ENCODE measurements at regions not wholly inside any gene's neighbourhood (a gene's known extent, or its start where the extent isn't known, plus 50 kb on each side); places are given as distances from the start of the nearest gene placed in this dataset.

DNA sequence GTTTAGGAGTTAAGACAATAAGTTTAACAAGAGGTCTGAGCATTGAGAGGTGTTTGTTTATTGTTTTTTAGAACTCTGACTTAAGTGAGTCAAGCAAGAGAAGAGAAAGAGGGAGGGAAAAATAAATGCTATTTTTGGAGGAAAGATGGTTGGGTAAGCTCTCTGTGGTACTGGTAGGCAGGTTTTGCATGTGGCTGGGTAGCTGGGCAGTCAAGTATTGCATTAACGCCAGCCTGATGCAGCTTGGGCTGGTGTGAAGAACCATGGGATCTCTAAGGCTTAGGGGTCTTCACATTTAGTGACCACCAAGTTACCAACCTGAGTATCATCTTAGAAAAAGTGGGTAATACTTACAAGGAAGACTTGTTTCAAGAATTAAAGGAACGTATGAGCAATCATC is 534.5 kb upstream of the SEMA6D start:
- DNase-seq: no peak

DNA sequence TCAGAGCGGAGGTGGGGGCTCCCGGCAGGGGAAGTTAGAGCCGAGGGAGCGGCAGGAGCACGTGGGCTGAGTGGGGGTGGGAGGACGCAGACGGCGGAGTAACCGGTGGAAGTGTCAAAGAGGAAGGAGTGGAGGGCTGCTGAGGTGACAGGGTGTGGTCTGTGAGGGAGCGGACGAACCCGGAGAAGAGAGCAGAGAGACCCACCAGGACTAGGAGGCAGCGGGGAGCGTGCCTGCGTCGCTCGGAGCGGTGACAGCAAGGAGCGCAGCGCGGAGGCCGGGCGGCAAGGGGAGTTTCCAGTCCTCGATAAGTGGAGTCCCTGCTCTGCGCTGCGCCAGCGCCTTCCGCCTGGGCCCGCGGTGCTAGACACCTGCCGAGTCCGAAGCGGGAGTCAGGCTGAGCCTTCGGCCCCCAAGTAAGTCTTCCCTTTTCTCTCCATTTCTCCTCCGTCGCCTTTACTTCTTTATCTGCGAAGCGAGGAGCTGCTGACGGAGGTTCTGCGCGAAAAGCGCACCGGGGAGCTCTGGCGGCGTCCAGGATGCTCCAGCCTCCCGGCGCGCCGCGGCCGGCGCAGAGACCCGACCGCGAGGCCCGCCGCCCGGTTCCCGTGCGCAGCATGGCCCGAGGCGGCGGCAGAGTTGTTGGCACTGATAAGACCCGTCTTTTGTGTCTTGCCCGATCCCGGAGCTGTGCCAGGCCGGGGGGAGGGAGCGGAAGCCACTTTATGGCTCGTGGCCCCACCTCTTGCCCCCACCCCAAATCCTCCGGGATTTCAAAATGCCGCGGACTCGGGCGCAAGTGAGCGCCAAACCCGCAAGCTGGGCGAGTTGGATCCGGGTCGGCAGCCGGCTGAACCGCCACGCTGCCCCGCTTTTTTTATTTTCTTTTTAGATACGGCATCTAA is 533.0 kb upstream of the SEMA6D start:
- DNase-seq: peak; percentile 72

DNA sequence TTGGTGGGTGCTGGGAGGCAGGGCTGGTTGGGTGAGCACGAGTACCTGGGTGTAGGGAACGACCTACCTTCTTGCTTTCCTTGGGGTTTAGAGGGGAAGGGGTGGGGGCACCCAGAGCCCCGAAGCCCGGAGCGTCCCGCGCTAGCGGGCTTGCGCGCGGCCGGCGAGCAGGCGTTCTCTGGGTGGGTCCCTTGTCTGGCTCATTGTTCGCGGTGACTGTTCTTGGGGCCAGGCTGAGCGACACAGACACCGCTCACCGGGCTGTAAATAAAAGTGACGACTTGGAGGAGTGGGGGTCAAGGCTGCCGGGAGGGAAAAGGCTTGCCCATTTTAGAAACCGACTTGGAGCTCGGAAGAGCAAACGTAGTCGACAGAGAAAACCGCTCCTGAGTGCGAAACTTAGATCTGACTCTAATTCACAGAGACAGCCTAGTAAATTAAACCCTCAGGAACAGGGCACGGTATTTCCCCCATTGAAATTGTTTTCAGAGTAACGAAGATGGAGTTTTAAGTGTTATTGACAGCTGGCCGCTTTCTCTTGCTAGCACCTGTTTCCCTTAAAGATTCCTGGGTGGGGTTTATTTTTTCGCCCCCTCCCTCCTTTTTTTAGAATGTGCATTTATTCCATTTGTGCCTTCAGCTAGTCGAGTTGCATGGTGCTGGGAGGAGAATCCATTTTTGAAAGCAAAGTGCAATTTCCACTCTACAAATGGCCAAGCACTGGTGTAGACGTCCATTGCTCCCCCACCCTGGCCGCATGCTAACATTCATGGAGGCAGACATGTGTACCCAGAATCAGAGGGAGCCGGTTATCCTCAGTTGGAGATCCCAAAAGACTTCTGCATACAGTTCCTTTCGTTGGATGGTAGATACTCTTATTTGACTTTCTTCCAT is 532.1 kb upstream of the SEMA6D start:
- peak; percentile 68 for DNase-seq

DNA sequence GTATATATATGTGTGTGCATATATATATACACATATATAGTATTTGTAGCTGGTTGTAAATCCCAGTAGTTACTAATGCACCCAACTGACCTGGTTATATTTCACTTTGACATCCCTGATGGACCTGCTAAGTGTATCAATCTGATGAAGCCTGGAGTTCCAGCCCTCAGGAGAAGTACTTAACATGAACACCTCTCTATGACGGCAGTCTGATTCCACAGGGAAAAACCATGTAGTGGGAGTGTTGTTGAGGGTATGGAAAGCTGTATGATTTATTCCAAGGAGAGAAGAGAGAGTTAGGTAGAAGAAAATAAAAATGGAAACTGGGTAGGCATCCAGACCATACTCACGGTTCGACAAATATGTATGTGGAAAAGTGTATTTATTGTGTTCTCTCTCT is 531.2 kb upstream of the SEMA6D start:
- DNase-seq: peak; percentile 18

DNA sequence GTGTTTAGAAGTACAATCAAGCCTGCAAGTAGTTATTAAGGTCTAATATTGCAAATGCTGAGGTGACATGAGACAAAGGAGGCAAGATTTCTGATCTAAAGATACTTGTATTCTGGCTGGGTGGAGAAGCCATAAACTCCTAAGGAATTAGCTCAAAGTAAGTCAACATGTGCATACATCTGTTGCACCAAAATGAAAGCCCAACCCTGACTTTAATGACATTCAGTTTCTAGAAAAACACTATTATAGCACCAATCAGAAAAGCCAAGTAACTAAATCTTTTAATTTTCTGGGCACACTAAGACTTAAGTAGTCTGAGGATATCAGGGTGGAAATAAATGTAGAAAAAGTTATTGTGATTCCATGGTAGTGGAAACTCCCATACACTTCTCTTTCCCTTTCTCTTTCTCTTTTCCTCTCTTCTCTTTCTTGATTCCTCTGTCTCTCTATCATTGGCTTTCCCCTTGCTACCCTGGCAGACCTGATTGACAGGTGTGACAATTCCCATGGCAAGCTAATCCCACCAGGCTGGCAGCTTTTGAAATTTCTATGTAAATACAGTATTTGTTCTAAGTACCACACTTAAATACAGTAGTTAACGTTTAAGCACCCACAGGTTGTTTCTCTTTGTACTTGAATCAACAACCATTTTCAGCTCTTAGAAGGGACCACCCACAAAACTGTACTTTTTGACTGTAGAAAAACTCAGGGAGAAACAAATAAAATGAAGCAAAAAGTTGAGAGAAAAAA is 528.4 kb upstream of the SEMA6D start:
- DNase-seq: peak; percentile 20

DNA sequence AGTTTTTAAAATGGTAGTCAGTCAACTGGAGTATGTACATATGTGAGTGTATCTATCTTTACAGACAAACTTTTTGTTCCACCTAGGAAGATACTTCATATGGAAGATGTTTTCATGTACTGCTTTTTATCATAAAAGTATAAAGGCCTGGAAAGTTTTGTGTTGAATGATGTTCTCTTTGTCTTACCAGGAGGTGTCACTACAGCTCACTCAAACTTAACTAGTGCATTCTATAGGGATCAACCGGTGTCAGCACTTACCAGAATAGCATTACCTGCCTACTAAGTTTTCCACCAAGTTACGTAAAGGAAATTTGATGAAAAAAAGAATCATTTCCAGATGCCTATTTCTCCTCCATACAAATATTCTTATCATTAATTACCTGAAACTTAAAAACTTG is 522.6 kb upstream of the SEMA6D start:
- no peak for DNase-seq

DNA sequence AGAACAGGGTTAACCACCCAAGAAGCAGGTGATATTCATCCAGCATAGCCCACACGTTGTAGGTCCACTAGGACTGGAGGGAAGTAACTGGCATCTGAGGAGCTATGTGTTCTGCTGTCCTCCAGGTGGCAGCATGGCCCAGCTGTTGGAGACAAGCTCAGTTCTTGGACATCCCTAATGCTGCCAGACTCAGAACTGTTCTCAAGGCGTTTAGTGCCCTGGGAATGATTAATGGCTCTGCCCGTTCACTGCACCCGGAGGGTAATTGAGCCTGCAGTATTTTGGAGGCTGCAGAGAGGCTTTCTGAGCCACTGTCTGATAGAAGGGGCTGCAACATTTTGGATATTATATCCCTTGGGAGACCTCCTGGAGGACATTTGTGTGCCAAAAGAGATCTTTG is 521.3 kb upstream of the SEMA6D start:
- DNase-seq: peak; percentile 79

DNA sequence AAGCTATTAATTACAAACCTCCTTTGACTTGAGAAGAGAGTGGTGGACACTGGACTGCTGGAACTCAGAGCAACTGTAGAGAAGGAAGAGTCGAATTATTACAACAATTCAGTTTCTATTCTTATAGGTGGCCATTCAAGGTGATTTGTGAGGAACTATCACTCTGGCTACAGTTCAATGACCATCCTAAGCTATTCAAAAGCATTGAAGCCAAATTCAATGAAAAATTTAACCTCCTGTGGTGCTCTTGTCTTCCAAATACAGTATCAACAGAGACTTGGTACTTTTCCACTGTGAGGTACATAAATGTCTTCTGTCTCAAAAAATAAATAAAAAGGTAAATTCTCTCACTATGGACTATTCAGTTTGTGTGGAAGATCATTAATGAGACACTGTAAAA is 513.3 kb upstream of the SEMA6D start:
- DNase-seq: no peak

DNA sequence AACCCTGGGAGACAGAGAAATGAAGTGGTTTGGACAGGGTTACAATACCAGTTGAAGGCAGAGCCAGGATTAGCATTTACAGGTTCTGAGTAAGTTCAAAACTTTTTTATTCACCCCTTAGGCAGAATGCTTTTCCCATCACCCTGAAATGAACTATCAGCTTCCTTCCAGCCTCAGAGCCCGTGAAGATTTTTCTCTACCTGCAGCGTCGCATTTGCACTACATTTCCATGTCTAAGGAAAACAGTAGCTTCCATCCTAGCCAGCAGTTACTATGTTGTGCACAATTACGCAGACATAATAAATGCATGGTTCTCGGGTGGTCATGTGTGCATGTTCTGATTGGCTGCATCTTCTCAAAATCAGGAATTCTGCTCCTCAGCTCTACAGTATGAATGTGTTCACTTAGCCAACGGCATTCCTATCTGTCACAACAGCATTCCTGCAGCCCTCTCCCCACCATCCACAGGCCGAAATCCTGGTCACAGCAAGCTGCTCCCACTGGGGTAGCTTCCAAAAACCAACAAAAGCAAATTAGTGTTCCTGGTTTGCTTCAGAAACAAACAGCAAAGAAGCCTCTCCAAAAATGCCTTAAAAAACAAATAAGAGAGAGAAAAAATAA is 510.8 kb upstream of the SEMA6D start:
- no peak for DNase-seq

DNA sequence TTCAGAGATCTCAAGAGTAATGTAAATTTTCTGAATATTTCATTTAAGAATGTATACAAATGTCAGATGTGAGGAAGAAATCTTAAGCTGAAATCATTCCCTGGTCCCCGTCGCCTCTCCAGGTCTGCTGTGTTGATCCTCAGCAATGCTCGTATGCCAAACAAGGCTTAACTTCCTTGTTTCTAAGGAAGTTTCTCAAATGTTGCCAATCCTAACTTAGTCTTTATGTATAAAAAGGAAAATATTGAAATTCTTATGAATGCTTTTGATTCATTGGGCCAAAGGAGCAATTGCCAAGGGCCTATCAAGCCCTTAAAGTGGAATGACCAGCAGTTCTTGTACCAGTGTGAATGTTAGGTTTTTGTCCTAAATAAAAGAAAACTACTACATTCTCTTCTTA is 507.7 kb upstream of the SEMA6D start:
- DNase-seq: no peak

DNA sequence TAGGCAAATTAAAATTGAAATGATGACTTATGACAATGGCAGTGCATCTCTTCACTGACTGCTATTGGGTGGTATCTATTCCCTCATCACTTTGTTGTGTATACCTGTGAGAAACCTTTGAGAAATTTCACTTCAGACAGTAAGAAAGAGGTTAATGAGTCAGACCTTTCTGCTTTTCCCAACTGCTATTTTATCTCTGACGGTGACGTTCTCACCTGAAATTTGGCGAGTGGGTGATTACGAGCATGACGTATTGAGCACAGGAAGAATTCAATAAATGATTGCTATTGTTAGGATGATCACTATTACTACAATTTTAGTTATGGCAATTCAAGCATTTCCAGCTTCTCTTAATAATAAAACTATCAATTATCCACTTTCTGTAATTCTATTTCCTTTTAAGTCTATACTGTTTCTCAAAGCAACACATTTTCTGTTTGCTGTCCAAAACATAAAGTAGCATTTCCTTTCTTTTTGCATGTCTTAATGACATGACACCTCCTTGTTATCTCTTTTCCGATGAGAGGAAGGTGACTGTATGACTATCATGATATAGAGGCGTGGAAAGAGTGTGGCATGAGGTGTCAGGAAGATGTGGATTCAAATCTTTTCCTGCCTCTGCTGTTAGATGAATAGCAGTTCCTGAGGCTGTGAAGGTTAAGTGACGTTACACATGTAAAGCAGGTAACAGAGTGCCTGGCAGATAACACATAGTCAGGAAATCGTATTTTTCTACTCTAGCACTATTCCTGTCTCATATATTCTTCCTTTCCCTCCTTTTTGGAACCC is 504.9 kb upstream of the SEMA6D start:
- DNase-seq: no peak

DNA sequence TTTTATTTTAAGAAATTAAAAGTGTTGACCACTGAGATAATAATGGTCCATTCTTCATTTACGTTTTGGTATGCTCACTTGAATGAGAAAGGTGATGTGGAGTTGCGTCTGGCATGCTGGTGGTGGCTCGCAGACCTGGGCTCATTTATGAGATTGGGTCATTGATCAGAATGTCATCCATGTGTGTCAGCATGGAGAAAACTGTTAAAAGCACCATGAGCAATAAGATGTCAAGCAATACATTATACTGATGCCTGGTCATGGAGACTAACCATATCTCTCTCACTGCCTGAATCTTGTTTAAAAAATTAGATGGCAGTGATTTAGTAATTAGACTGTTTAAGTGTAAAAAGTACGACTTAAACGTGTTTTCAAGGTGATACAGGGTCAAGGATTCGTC is 503.4 kb upstream of the SEMA6D start:
- no peak for DNase-seq

DNA sequence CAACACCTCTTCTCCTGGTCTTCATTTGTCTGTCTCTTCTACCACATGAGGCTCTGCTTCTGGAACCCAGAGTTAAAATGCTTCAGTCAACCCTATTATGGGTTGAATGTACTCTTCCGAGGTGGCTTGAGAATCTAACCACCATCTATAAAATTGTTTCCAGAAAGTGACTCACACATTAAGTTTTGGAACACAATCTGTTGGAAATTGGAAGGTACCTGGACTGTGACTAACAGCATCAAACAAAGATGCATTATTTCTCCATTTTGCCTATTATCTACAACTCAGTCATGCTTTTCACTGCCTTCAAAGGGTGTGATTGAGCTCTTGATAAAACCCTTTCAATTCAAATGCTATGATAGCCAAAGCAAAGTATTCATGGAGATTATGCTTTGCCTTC is 499.0 kb upstream of the SEMA6D start:
- no peak for DNase-seq

DNA sequence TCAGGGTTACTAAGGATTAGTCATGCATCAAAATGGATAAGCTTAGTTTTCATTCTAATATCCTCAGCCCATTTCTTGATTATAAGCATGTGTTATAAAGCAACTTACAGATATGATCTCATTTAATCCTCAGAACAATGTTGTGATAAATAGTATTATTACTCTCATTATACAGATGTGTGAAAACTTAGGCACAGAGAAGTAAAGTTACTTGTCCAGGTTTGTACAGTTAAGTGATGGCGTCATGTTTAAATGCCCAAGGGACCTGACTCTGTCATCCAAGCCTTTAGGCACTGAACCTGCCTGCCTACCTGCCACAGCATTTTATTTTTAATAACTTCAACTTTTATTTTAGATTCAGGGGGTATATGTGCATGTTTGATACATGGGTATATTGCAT is 472.9 kb upstream of the SEMA6D start:
- DNase-seq: no peak

DNA sequence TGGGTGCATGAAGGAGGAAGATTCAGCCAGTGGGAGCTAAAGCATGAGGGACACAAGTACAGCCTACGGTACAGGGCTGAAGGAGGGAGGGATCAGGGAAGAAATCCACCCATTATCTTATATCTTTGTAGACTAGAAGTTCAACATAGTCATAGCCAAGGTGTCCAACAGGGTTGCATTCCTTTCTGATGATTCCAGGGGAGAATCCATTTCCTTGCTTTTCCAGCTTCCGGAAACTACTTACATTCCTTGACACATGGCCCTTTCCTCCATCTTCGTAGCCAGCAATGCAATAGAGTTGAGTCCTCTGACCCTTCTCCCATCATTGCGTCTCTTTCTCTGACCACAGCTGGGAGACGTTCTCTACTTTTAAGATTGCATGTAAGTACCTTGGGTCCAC is 471.0 kb upstream of the SEMA6D start:
- no peak for DNase-seq

DNA sequence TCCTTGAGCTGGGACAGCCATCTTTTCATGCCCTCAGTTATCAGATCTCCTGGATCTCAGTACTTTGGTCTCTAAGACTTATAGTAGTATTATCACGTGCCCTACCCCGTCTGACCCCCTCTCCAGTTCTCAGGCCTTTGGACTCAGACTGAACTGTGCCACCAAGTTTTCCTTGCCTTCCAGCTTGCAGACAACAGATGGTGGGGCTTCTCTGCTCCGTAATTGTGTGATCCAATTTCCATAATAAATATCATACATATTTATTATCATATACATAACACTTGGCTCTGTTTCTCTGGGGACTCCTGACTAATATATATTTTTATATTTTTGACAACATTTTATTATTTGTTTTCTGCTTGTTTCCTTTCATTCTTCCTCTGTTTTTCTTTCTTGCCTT is 458.8 kb upstream of the SEMA6D start:
- DNase-seq: no peak

DNA sequence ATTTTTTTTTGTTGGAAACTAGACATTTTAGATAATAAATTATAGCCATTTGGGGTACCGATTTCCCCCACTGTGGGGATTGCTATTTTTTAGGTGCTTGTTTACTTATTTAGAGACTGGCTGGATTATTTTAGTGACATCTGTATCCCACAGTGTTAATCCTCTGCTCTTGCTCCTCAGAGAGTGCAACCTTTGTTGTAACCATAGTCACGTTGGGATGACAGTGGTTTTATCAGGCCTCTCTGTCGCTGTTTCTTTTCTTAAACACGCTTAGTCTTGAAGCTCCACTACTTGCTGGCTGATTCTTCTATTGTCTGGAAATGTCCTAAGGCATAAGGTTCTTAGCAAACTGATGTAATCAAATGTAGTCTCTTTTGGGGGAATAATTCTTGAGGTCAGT is 451.6 kb upstream of the SEMA6D start:
- no peak for DNase-seq

DNA sequence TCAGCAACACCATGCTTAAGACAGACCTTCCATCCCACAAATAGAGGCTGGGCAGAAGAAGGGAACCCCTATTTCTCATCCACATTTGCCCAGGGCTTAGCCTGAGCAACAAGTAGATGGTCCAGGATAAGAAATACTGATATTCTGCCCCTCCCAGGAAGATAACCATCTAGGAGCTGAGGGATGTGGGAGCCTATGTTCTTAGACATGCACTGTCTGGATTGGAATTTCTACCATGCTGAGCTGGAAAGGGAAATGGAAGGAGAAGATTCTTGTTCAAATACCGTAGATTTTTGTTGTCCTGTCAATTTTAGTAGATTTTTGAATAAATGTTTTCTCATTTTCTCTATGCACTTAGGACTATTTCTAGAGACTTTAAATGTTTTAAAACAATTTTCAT is 450.7 kb upstream of the SEMA6D start:
- no peak for DNase-seq

DNA sequence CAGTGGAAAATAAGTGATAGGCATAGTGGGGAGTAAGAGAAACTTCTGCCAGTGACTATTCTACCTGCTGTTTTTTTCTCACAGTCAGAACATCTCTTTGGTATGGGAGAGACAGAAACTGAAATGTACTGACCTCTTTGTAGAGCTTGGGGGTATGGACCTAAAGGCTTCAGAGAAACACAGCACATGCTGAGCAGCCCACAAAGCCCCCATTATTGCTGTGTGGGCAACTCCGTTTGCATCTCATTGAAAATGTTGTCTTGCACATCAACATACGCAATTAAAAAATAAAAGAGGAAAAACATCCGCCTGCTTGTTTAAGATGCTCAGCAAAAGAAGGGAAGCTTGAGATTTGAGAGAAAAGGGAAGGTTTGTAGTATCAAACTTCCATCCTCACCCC is 443.4 kb upstream of the SEMA6D start:
- DNase-seq: no peak

DNA sequence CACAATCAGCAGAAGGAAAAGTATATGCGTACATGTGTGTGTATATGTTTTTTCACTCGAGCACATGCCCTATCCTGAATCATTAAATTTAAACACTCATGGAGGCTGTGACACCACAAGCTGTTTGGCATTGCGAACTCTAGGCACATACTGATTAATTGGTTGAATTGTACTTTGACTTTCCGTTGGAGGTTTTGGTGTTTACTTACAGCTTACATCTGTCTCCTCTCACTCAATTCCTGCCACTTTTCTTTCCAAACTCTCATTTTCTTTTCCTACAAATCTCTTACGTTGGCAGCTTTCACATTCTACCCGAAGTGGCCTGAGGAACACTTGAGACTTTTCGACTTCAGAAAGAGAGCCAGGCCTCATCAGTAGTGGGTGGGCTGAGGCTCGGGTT is 434.1 kb upstream of the SEMA6D start:
- no peak for DNase-seq

DNA sequence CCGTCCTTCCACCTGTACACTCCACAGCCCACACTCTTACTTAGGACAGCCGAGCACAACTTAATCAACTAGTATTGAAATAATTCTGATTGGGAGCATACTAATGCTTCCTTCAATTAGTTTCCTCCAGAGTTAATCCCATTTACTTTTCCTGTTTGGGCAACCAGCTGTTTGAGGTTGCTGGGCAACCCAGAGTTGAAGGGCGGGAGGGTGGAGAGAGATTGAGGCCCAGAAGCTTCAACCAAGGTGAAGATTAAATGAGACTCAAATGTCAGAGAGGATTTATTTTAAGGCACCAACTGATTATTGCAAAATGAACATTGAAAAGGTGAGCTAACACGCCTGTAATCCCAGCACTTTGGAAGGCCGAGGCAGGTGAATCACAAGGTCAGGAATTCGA is 428.5 kb upstream of the SEMA6D start:
- no peak for DNase-seq

DNA sequence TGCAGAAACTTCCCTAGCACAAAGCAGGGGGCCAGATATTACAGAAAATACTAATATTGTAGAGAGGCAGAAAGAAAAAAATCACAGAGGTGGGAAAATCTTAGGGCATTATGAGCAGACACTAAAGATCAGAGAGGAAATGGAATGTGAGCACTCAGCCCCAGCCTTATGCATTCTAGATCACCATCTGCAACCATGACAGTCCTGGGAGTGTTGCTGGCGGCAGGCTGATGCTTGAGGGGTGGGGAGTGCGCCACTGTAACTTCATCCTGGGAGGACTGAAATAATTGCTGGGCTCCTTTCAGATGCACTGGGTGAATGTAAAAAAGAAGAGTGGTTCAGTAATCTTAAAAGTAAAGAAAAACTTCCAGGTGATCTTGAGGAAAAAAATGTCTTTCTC is 427.6 kb upstream of the SEMA6D start:
- no peak for DNase-seq

Data from NCI-H1105 (cell line).